SH-SY5Y (cell line): ENCODE measurements at regions not wholly inside any gene's neighbourhood (a gene's known extent, or its start where the extent isn't known, plus 50 kb on each side); places are given as distances from the start of the nearest gene placed in this dataset.

ENCODE experiments used
- GATA2 ChIP-seq: IDR thresholded peaks from 2 replicates; pipeline ENCODE4 v1.6.1; 2011; ENCODE audit warnings: mild to moderate bottlenecking, low read depth, low read length
- GATA3 ChIP-seq: IDR thresholded peaks from 2 replicates; pipeline ENCODE4 v1.6.1; 2011; ENCODE audit warnings: low read depth, mild to moderate bottlenecking, low read length, moderate library complexity

DNA sequence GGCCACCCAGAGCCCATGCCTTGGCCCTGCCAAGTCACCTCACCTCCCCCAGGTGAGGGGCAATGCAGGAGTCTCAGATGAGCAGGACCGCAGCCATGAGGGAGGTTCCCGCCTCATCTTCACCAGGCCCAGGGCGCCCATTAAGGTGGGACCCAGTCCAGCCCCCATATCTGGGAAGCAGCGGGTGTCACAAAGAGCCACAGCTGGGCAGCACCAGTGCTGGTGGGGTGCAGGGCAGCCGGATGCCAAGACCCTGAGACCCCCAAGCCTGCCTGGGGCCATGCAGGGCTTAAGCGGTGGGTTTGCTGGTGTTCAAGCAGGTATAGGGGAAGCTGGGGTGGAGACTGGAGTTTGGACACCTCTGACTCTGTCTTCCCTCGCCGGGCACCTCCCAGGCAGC, 237.8 kb upstream of the GSE1 start:
- TF ChIP-seq GATA2, result no peak
- no peak for TF ChIP-seq GATA3
